Loucy (cell line): ENCODE measurements at regions not wholly inside any gene's neighbourhood (a gene's known extent, or its start where the extent isn't known, plus 50 kb on each side); places are given as distances from the start of the nearest gene placed in this dataset.

Source experiments
- H2AFZ ChIP-seq: fragments of 200-600 bp; sonication (generic); 2 replicates; pipeline ENCODE4 v1.6.0; 2016; ENCODE audit warnings: antibody characterized with exemption, mild to moderate bottlenecking, low read length, moderate library complexity
- H3F3A ChIP-seq: fragments of 200-600 bp; 2 replicates; pipeline ENCODE4 v1.6.0; 2016; ENCODE audit warnings: antibody characterized with exemption, low read depth, mild to moderate bottlenecking
- H3K27me3 ChIP-seq: fragments of 200-600 bp; sonication (generic); 2 replicates; pipeline ENCODE4 v1.6.1; 2014; ENCODE audit warnings: low read length, mild to moderate bottlenecking; ENCODE audit not compliant: insufficient read depth, poor library complexity, severe bottlenecking
- H3K36me3 ChIP-seq: fragments of 200-600 bp; sonication (generic); 2 replicates; pipeline ENCODE4 v1.6.1; 2016; ENCODE audit warnings: low read length; ENCODE audit not compliant: insufficient read depth
- H3K4me1 ChIP-seq: fragments of 200-600 bp; sonication (generic); 2 replicates; pipeline ENCODE4 v1.5.1; 2014; ENCODE audit warnings: low read length, mild to moderate bottlenecking; ENCODE audit not compliant: insufficient read depth, poor library complexity, severe bottlenecking
- H3K4me2 ChIP-seq: fragments of 200-600 bp; sonication (generic); 2 replicates; pipeline ENCODE4 v1.6.0; 2014; ENCODE audit warnings: antibody characterized with exemption, low read length, low read depth, mild to moderate bottlenecking; ENCODE audit not compliant: poor library complexity, severe bottlenecking
- H3K4me3 ChIP-seq: fragments of 200-600 bp; sonication (generic); 2 replicates; pipeline ENCODE4 v1.5.1; 2014; ENCODE audit warnings: low read length, mild to moderate bottlenecking, mixed read lengths; ENCODE audit not compliant: poor library complexity, severe bottlenecking
- H3K79me2 ChIP-seq: fragments of 200-600 bp; sonication (generic); 2 replicates; pipeline ENCODE4 v1.6.1; 2014; ENCODE audit warnings: low read length; ENCODE audit not compliant: insufficient read depth
- H3K9ac ChIP-seq: fragments of 200-600 bp; sonication (generic); 2 replicates; pipeline ENCODE4 v1.6.0; 2014; ENCODE audit warnings: mild to moderate bottlenecking, low read depth, low read length, moderate library complexity; ENCODE audit not compliant: poor library complexity, severe bottlenecking
- H3K9me2 ChIP-seq: fragments of 200-600 bp; sonication (generic); replicated peaks from 2 replicates; pipeline ENCODE4 v1.6.1; 2016; ENCODE audit warnings: low read depth, low read length, mixed read lengths
- H3K9me3 ChIP-seq: fragments of 200-600 bp; sonication (generic); 2 replicates; pipeline ENCODE4 v1.6.1; 2014; ENCODE audit warnings: mild to moderate bottlenecking, antibody characterized with exemption, low read length, low read depth; ENCODE audit not compliant: insufficient read depth
- H4K20me1 ChIP-seq: fragments of 200-600 bp; sonication (generic); 2 replicates; pipeline ENCODE4 v1.6.0; 2014; ENCODE audit warnings: antibody characterized with exemption, low read length, mild to moderate bottlenecking; ENCODE audit not compliant: insufficient read depth, poor library complexity, severe bottlenecking
- CTCF ChIP-seq: fragments of 200-600 bp; sonication (generic); conservative IDR thresholded peaks from 2 replicates; pipeline ENCODE4 v1.5.1; 2014; ENCODE audit warnings: mild to moderate bottlenecking, antibody characterized with exemption, low read length
- EZH2phosphoT487 ChIP-seq: fragments of 200-600 bp; IDR thresholded peaks from 2 replicates; pipeline ENCODE4 v1.6.1; 2018; ENCODE audit warnings: antibody characterized with exemption, mild to moderate bottlenecking, moderate library complexity, borderline replicate concordance

DNA sequence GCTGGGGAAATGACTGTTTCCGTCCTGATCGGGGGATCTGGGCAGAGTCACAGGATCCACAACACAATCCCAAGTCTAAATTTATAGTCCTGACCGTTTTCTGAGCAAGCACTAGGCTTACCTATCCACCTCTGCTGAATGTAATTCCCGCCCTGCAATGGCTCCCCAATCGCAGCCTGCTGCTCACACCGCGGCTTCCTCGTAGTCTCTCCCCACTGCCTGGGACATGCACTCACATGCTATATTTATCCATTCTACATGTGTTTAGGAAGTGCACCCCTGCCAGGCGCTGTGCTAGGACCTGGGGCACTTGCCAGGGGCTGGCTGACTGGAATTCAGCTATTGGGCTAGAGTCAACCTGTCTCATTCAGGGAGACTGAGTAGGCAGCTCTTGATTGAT is 246.6 kb upstream of the CSF3R start:
- no peaks in the 10 kb centered on the region for H3K27me3 ChIP-seq
- no peaks in the 10 kb centered on the region for H3K4me1 ChIP-seq

GRCh38 chr1:36728846-36729245 is 246.1 kb upstream of the CSF3R start:
- no peak for TF ChIP-seq CTCF
- TF ChIP-seq EZH2phosphoT487 = no peak
- Histone ChIP-seq H3K79me2 (no peaks in the 10 kb centered on the region), H3F3A (no peaks in the 10 kb centered on the region)

More for the DNA sequence above, 246.6 kb upstream of the CSF3R start:
- no peaks in the 10 kb centered on the region for H3K9me3 ChIP-seq
- H3K36me3 ChIP-seq = no peaks in the 10 kb centered on the region
- H3F3A ChIP-seq = no peaks in the 10 kb centered on the region
- no peak for TF ChIP-seq EZH2phosphoT487
- no peak for TF ChIP-seq CTCF
- no peaks in the 10 kb centered on the region for H3K79me2 ChIP-seq
- no peak overlapping the region for H3K4me3 ChIP-seq
- no peaks in the 10 kb centered on the region for H4K20me1 ChIP-seq
- no peaks in the 10 kb centered on the region for H3K9me2 ChIP-seq
- H2AFZ ChIP-seq = no peak overlapping the region
- no peak overlapping the region for H3K9ac ChIP-seq
- H3K4me2 ChIP-seq = no peak overlapping the region

DNA sequence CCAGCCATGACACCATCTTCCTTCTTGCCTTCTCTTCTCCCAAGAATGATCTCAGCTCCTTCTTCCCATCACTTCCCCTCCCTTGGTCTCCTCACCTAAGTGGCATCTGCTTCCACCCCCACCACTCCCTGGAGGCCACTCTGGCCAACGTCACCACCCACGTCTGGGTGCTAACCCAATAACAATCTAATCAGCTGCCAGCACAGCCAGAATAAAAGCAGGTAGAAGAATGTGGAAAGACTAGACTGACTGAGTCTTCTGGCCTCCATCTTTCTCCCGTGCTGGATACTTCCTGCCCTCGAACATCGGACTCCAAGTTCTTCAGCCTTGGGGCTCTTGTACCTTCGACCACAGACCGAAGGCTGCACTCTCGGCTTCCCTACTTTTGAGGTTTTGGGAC is 245.3 kb upstream of the CSF3R start:
- Histone ChIP-seq H2AFZ (no peak overlapping the region), H3K4me2 (no peak overlapping the region), H3F3A (no peaks in the 10 kb centered on the region), H4K20me1 (no peaks in the 10 kb centered on the region), H3K36me3 (no peaks in the 10 kb centered on the region), H3K9ac (no peak overlapping the region), H3K9me3 (no peaks in the 10 kb centered on the region), H3K9me2 (no peaks in the 10 kb centered on the region), H3K4me1 (no peaks in the 10 kb centered on the region), H3K4me3 (no peak overlapping the region), H3K27me3 (no peaks in the 10 kb centered on the region), H3K79me2 (no peaks in the 10 kb centered on the region)
- TF ChIP-seq CTCF (no peak), EZH2phosphoT487 (no peak)

More at GRCh38 chr1:36728846-36729245, 246.1 kb upstream of the CSF3R start:
- Histone ChIP-seq H3K4me3 (no peak overlapping the region), H3K4me1 (no peaks in the 10 kb centered on the region), H3K27me3 (no peaks in the 10 kb centered on the region), H3K9me2 (no peaks in the 10 kb centered on the region), H3K9ac (no peak overlapping the region), H3K9me3 (no peaks in the 10 kb centered on the region), H3K4me2 (no peak overlapping the region), H2AFZ (no peak overlapping the region), H3K36me3 (no peaks in the 10 kb centered on the region), H4K20me1 (no peaks in the 10 kb centered on the region)
